NCI-H748 treated with DMSO at 0.1 percent for 48 hours (cell line): ENCODE measurements at regions not wholly inside any gene's neighbourhood (a gene's known extent, or its start where the extent isn't known, plus 50 kb on each side); places are given as distances from the start of the nearest gene placed in this dataset.
"Not testable (repeated sequence)": the region's sequence is repeated elsewhere in the genome, so short reads cannot be mapped to it uniquely, and the experiment has no call there.

ENCODE experiments used
- DNase-seq: peaks from one replicate; lab custom pipeline; 2025; lab: John Stamatoyannopoulos, UW

DNA sequence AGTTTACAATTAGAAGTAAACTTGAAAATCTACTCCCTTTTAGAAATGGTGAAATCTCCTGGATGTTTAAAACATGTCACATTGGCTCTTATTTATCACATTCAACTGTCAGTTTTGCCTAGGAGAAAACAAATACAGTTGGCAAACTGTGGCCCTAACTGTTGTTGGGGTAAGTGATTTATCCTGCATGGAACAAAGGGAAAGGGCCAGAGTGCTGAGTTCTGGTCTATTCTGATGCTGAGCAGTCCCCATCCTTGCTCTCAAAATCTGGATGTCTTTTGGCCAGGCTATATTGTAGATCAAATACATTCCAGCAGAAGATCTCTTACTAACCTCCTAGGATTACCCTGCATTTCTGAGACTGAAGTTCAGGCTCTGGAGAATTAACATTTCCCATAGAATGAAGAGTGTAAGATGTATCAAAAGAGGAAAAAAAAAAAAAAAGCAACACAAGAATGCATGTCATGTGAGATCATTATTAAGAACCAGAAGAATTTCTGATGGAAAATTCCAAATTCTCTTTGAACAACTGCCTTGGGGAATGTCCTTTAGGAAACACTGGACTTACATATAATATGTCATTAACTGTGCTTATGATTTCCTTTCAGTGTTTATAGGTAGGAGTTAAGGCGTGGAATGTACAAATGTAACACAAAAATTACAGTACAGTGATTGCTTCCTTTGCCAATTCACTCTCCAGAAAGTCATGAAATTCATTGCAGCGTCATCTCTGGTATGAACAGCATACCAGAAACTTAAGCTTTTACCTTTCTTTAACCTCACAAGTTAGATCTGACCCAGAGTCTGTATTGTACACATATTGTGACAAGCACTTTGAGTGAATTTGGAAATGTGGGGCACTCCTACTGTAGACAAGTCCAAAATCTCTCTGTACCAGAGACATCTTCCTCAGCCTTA is 1012.5 kb upstream of the LCORL start:
- DNase-seq: no peak

DNA sequence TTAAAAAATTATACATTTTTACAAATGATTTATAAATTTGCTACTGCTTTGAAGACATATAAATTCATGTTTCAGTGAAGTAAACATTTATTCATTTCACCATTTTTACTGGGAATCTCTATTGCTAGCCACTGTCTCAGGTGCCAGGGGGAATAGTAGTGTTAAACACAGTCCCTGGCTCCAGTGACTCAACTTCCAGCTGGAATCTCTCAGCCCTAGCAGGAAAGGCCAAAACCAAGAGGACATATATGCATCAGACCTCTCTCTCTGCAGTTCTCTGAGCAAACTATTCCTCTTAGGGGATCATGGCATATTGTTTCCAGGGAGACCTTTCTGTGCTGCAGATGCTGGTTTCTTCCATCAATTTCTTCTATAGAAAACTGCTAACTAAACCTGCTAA is 1009.0 kb upstream of the LCORL start:
- DNase-seq: no peak

DNA sequence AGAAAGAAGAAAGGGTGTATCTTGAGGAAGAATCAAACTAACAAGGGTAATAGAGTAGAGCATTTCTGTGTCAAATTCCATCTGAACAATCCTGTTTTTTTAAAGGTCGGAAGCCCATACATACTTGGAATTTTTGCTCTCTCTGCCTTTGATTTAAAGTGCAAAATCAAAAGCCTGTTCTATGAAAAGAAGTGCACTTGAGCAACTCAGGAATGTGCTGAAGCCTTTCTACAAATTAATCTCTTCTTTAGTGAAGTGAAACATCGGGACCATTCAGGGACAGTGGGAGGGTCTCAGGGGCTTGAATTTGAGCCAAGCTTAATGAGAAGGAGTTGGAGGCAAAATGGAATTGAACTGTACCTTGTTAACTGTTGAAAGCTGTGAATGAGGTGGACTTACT is 1008.5 kb upstream of the LCORL start:
- no peak for DNase-seq

DNA sequence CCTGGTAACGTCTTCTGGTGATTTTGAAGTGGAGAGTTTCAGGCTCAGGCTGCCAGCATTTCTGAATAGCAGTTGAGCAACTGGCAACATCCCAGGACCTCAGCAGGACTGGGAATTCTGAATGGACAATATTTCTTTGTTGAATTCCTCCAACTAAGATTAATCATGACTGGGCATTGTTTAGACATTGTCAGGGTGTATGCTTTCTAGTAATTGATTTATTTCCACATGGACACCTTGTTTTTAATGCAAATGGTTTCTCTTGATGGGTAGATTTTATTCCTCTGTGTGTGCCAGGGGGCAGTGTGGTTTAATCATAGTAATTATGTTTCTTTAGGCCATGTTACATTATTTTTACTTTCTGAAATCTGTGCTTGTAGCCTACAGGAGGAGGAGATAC is 1004.7 kb upstream of the LCORL start:
- no peak for DNase-seq

DNA sequence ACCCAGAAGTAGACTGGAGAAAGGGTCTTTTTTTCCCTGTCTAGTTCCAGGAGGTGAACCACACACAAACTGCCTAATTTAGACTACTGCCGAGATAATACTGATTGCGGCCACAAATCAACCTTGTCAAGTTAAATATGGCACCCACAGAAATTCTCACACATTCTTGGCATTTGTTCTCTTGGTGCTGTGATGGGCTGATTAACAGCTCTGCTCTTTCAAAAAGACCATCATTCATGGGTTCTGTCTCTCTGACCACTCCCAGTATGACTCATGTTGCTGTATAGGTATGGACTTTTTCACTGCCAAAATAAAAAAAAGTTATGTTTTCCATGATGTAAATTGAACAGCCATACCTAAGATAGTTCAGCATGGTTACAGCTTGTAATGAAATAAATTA is 1003.5 kb upstream of the LCORL start:
- no peak for DNase-seq

DNA sequence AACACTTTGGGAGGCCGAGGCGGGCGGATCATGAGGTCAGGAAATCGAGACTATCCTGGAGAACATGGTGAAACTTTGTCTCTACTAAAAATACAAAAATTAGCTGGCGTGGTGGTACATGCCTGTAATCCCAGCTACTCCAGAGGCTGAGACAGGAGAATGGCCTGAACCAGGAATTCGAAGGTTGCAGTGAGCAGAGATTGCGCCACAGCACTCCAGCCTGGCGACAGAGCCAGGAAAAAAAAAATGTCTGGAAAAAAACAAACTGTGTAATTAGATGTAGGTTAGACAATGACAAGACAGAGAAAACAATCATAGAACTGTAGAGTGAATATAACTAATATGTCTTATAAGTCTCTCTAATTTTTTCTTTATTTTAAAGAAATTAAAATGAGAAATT is 1002.5 kb upstream of the LCORL start:
- no peak for DNase-seq

DNA sequence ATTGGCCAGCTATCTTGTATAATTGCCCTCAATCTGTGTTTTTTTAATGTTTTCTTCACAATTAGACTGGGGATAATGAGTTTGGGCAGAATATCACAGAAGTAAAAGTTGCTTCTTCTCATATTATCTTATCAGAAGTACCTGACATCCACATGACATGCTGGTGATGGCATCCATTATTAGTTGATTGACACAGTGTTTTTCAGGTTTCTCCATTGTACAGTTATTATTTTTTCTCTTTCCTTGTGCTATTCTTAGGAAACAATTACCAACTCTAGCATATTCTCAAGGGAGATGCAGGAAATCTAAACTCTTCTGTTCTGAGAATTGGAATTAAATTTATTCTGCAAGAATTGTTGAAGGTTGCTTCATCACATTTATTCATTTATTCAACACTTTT is 1000.1 kb upstream of the LCORL start:
- DNase-seq: no peak

DNA sequence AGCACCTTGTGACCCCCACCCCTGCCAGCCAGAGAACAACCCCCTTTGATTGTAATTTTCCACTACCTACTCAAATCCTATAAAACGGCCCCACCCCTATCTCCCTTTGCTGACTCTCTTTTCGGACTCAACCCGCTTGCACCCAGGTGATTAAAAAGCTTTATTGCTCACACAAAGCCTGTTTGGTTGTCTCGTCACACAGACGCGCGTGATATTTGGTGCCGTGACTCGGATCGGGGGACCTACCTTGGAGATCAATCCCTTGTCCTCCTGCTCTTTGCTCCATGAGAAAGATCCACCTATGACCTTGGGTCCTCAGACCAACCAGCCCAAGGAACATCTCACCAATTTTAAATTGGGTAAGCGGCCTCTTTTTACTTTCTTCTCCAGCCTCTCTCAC is 995.0 kb upstream of the LCORL start:
- DNase-seq: not testable (repeated sequence)

DNA sequence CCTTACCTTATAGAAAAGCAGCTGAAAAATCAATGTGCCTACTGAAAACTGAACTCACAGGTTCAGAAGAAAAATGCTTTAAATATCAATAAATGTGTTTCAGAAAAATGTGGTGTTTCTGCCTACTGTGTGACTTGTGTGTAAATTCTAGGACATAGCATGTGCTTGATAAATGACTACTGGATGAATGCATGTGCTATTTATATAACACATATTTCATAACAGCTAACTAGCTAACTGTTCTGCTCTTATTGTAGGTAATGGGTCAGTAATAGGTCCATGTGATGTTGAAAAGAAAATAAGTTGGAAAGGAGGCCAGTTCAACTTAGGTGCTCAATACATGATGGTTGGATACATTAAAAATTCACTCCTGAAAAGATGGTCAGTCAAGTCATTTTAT is 993.0 kb upstream of the LCORL start:
- no peak for DNase-seq

DNA sequence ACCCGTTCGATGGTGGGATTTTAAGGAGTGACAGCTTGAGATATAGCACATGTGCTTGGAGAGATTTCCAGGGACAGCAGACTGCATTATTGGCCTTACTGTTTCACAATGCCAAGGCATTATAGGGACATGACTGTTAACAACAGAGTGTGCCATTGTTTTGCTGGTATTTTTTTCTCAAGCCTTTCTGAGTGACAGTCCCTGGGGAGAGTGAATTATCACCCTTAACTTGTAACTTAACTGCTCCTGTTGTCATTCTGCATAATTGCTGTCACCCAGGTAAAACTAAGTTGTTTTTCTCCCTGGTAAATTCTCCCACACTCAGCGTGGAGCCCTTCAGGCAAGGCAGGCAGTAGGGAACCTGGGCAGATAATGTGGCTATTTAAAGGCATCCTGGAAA is 989.2 kb upstream of the LCORL start:
- no peak for DNase-seq

DNA sequence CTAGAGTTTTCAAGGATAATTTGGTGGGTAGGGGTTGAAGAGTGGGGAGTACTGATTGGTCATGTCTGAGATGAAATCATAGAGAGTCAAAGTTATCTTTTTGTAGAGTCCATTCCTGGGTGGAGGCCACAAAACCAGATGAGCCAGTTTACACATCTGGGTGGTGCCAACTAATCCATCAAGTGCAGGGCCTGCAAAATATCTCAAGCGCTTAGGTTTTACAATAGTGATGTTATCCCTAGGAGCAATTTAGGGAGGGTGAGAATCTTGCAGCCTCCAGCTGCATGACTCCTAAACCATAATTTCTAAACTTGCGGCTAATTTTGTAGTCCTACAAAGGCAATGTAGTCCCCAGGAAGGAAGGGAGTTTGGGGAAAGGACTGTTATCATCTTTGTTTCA is 988.3 kb upstream of the LCORL start:
- no peak for DNase-seq

DNA sequence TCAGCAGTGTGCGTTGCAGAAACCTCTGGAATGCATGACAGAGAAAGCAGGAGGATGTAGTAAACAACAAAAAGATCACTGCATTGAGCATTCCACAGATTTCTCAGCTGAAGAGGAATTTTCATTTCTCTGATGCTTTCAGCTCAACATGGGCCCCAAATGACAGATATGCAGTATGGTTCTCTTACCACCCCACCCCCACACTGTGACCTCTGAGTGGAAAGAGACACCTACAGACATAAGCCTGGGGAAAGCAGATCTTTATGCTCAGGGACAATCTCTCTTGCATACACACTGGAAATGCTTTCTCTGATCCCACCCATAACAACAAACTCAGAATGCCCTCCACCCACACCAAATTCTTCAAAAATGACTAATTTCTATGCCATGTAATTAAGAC is 983.7 kb upstream of the LCORL start:
- no peak for DNase-seq

DNA sequence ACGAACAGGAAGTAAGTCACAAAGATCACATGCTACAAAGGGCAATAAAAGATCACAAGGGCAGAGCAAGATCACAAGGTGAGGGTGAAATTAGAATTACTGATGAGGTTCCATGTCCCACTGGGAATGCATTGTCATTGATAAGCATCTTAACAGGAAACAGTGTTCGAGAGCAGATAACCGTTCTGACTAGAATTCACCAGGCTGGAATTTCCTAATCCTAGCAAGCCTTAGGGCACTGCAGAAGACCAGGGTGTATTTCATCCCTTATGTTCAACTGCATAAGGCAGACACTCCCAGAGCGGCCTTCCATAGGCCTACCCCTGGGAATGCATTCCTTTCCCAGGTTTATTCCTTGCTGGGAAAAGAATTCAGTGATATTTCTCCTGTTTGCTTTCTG is 980.6 kb upstream of the LCORL start:
- DNase-seq: no peak

DNA sequence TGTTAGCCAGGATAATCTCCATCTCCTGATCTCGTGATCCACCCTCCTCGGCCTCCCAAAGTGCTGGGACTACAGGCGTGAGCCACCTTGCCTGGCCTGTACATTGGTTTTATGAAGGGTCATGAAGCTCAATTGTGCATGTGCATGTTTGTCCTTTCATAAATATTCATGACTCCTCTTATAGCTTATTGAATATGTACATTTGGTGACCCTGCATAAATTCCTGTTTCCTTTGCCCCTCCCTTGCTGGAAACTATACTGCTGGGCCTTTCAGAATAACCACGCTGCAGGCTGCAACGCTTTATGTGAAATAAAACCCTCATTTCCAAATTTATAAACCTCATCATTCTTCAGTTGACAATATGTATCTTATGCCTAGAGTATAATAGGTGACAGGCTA is 978.0 kb upstream of the LCORL start:
- DNase-seq: no peak

DNA sequence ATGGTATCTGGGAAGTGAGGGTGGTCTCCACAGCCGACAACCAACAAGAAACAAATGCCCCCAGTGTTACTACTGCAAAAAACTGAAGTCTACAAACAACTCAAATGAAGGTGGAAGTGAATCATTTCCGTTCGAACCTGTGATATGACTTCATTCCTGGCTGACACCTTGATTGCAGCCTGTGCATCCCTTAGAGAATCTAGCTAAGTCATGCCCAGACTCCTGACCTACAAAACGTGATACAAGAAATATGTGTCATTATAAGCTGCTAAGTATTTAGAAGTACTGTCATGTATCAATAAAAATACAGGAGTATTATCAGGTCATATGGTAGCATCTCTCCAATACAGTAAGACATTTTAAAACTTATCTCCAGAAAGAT is 959.7 kb upstream of the LCORL start:
- no peak for DNase-seq

DNA sequence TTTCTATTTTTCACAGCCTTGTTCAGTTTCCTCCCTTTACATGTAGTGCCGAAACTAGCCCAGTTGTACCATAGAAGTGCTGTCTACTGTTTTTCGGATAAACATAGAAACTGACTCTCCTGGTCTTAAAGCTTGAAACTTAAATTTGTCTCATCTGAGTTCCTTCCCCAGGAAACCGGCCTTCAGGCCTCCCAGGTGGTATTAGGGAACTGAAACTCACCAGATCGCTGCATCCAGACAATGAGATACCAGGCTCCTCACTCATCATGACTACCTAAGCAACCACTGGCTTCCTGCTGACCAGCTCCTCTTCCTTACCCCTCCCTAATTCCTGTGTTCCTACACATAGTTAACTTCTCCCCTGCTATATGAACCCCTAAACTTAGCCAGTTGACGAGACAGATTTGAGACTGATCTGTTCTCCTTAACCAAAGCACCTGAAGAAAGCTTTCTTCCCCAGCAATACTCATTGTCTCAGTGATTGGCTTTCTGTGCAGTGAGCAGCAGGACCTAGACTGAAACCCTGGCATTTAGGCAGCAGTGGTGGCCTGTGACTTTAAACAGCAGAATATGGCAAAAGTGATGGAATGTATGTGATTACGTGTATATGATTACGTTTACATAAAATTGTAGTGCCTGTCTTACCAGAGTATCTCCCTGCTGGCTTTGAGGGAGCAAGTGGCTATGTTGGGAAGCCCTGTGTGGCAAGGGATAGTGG is 959.1 kb upstream of the LCORL start:
- DNase-seq: no peak

DNA sequence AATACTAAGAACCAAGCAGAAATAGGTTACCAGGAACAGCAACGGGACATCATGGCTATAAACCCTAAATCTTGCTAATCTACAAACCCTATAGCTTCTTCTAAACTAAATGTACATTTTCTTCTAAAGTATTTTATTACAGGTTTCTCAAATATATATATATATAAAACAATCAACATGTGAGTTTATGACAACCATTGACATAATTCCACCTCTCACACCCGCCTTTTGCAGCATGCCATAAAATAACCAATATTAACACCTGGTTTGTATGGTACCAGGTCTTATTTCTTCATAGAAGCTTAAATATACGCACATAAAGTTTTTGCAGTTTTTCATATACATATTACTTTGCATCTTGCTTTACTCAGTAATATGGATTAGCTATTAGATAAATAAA is 955.3 kb upstream of the LCORL start:
- DNase-seq: no peak

DNA sequence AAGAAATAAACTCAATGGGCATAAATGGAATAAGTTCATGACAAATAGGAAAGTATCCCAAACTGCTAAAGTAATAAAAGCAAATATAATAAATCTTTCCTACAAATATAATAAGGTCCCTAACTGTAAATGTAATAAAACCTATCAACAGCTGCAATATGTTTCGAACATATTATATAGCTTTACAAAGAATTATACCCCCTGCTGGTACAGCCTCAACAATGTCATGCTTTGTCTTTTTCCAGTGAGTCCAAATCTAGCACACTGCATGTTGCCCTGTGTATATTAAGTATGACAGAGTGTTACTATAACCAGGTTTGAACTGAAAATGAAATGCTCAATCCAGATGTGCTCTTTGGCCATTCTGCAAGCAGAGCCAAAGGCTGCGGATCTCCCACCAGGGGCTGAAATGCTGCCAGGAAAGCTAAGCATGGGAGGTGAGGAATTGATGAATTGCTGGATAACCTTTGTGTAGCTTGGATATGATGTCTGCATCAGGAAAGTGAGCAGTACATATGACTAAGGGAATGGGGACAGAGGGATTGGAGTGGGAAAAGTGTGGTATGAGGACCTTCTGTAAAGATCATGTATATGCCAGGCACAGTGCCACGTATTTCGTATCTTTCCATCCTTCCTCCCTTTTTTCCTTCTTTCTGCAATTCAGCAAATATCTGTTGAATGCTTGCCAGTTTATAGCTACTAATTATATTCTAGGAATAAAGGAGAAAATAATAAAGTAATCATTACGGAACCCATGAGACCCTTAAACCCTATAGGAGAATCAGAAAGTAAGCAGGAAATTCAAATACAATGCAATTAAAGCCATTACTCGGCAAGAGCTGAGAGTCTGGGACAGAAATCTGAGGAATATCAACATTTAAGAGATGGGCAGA is 954.6 kb upstream of the LCORL start:
- no peak for DNase-seq

DNA sequence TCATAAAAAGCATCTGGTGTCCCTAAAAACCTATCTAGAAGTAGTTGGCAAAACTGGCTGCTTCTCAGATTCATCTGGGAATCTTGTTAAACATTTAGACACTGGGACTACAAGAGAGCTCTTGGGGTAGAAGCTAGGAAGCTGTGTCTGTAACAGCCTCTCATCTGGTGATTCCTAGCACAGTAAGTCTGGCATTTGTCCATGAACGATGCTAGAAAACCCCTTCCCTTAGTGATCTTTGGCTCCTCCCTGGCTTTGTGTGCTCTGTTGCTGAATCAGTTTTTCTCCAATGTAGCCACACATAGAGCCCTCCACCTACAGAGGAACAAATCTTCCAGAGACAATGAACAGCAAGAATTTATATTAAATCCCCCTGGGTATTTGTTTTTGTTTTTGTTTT is 951.7 kb upstream of the LCORL start:
- DNase-seq: no peak

DNA sequence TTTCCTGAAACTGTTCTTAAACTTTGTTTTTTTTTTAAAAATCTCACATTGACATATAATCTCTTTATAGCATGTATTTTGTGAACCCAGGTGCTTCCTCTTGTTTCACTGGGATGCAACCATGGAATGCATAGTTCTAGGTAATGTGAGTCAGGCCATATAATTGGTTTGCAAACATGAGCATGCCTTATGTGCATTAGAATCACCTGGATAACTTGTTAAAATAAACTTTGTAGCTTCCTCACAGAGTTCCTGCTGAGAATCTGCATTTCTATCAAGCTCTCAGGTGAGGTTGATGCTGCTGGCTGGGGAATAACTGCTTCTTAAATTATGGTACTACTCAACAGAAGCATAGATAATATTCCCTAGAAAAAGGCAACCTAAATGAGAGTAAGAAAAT is 940.3 kb upstream of the LCORL start:
- no peak for DNase-seq

DNA sequence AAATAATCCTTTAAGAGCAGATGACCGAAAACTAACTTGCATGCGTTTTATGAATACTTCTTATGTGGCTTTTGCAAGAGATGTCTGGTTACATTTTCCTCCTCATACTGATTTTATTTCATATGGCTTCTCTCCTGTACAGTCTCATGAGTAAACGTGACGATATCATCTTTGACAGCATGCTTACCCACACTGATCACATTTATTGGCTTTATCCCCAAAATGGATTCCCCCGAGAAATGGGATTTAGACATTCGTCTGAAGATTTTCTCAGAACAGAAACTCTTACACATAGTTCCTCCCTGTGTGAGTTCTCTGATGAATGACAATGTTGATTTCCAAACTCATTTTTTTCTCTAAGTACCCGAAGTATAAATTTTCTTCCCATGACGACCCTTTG is 939.7 kb upstream of the LCORL start:
- DNase-seq: no peak

DNA sequence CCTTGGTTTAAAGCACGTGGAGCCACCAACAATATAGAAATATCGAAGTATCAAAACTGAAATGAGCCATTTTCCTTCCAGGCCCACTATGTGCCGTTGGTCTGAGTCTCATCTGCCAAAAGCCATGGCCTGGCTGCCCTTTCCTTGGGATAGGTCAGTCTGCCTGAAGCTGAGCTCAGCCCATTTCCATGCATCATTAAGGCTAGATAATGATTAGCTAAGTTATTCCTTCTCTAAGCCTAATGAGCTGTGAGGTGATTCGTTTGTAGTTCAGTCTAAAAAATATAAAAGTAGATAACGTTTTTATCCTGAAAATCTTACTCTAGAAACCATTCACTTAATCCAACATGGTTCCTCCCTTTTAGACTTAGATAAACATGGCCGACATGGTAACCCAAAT is 936.2 kb upstream of the LCORL start:
- no peak for DNase-seq

DNA sequence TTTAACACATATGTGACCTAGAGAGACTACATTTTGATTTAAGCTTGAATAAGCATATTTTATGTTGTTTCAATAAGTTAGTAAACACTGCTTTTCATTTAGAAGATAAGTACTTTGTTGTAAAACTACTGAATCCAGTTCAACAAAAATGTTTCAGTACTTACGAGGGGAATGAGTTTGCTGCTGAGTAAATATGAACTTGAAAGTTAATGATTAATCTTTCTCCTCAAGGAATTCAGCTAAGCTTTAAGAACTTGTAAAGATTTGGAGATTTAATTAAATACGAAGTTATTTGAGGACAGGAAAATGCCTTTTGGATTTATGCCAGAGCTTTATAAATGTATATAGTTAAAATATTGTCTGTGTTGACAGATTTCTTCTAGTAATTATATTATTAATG is 933.0 kb upstream of the LCORL start:
- no peak for DNase-seq
